ENCODE measurements at regions not wholly inside any gene's neighbourhood (a gene's known extent, or its start where the extent isn't known, plus 50 kb on each side); places are given as distances from the start of the nearest gene placed in this dataset.
"Not testable (repeated sequence)": the region's sequence is repeated elsewhere in the genome, so short reads cannot be mapped to it uniquely, and the experiment has no call there.

DNA sequence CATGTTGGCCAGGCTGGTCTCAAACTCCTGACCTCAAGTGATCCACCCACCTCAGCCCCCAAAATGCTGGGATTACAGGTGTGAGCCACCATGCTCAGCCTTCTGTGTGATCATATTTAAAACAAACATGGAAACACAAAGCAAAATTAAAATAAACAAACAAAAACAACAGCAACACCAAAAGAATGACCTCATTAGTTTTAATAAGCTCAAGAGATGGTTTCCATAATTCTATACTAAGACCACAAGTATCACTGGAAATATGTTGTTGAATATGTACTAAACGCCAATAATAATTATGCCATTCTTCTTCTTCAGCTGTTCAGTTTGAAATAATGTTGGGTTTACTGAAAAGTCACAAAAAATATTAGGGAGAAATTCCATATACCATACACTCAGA lies 526.4 kb downstream of the LRRIQ3 start:
- ATAC-seq (no peak), DNase-seq (no peak)
- no peak overlapping the region for H3K4me3 Mint-ChIP-seq
- no peaks in the 10 kb centered on the region for H3K4me1 Mint-ChIP-seq
- H3K27ac Mint-ChIP-seq = no peak overlapping the region
- H3K27me3 Mint-ChIP-seq = no peaks in the 10 kb centered on the region
- no peaks in the 10 kb centered on the region for H3K9me3 Mint-ChIP-seq

DNA sequence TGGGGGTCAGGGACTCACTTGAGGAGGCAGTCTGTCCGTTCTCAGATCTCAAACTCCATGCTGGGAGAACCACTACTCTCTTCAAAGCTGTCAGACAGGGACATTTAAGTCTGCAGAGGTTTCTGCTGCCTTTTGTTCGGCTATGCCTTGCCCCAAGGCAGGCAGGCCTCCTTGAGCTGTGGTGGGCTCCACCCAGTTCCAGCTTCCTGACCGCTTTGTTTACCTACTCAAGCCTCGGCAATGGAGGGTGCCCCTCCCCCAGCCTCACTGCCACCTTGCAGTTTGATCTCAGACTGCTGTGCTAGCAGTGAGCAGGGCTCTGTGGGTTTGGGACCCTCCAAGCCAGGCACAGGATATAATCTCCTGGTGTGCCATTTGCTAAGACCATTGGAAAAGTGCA lies 530.0 kb downstream of the LRRIQ3 start:
- ATAC-seq, H3K27ac Mint-ChIP-seq, H3K4me3 Mint-ChIP-seq, H3K9me3 Mint-ChIP-seq, H3K27me3 Mint-ChIP-seq, DNase-seq, H3K4me1 Mint-ChIP-seq: not testable (repeated sequence)

DNA sequence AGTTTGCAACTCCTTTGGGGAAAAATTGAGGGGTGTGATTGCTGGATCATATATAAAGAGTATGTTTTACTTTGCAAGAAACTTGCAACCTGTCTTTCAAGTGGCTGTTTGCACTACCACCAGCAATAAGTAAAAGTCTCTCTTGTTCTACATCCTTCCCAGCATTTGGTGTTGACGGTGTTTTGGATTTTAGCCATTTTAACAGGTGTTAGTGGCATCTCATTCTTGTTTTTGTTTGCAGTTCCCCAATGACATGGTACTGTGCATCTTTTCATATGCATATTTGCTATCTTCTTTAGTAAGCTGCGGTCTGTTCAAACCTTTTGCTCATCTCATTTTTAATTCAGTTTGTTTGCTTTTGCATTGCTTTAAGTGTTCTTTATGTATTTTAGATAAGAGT lies 535.5 kb downstream of the LRRIQ3 start:
- H3K27ac Mint-ChIP-seq = no peak overlapping the region
- H3K4me1 Mint-ChIP-seq = no peaks in the 10 kb centered on the region
- DNase-seq = no peak
- H3K4me3 Mint-ChIP-seq = no peak overlapping the region
- H3K27me3 Mint-ChIP-seq = no peaks in the 10 kb centered on the region
- ATAC-seq = no peak
- H3K9me3 Mint-ChIP-seq = peaks cover 0 to 15% of the 10 kb centered on the region in 2 donors

DNA sequence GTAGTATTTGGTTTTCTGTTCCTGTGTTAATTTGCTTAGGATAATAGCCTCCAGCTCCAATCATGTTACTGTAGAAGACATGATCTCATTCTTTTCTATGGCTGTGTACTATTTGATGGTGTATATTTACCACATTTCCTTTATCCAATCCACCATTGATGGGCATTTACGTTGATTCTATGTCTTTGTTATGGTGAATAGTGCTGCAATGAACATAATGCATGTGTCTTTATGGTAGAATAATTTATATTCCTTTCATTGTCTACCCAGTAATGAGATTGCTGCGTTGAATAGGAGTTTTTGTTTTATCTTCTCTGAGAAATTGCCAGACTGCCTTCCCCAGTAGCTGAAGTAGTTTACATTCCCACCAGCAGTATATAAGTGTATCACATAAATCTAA lies 538.8 kb downstream of the LRRIQ3 start:
- DNase-seq (no peak), ATAC-seq (no peak)
- H3K27ac Mint-ChIP-seq = no peak overlapping the region
- H3K9me3 Mint-ChIP-seq = peaks cover 0 to 11% of the 10 kb centered on the region in 2 donors
- H3K27me3 Mint-ChIP-seq = no peaks in the 10 kb centered on the region
- H3K4me3 Mint-ChIP-seq = no peak overlapping the region
- H3K4me1 Mint-ChIP-seq = no peaks in the 10 kb centered on the region

DNA sequence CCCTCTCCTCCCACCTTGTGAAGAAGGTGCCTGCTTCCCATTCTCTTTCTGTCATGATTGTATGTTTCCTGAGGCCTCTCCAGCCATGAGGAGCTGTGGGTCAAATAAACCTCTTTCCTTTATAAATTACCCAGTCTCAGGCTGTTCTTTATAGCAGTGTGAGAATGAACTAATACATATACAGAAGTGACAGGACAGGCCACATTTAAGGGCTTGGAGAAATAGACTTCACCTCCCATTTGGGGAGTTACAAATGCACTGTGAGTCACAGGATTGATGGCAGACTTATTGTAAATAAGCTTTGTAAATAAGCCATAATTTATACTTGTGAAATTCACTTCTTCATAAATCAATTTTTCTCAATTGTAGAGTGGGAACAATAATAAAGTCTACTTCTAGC lies 543.3 kb downstream of the LRRIQ3 start:
- Mint-ChIP-seq H3K4me3 (no peak overlapping the region), H3K9me3 (peaks cover 0 to 5% of the 10 kb centered on the region in 2 donors), H3K4me1 (no peaks in the 10 kb centered on the region), H3K27me3 (no peaks in the 10 kb centered on the region), H3K27ac (no peak overlapping the region)
- no peak for ATAC-seq
- DNase-seq = no peak

DNA sequence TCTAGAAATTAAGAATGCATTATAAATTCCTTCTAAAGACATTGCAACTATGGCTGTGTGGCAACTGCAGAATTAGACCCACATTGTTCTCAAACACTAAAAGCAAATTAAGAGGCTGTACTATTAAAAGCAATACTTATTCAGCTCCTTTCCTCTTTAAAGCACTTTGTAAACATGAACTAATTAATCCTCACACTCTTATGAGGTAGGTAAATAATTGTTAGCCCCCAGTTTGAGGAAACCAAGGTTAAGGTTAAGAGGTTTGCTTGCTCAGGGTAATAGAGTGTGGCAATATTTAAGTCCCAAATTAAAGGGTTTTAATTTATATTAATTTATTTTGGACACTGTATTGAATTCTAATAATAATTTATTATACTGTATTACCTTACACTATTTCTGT lies 553.8 kb downstream of the LRRIQ3 start:
- no peaks in the 10 kb centered on the region for H3K4me1 Mint-ChIP-seq
- no peak for ATAC-seq
- no peaks in the 10 kb centered on the region for H3K27me3 Mint-ChIP-seq

DNA sequence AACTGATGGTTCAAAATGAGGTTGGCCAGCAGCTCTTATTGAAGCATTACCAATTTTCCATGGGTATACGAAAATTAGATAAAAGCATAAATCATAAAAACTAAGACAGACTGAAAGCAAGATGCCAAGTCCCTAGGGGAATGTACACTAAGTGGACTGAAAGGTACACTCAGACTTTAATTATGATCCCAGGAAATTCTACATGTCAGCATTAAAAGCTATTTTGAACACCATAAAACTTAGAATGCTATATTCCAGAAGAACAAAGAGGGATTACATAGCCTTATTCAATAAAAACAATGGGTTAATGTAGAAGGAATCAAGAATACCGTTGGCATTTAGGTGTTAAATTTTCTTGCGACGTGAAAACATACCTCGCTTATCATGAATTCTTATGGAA lies 558.5 kb downstream of the LRRIQ3 start:
- Mint-ChIP-seq H3K27ac (no peak overlapping the region), H3K4me3 (no peak overlapping the region), H3K27me3 (no peaks in the 10 kb centered on the region), H3K4me1 (no peaks in the 10 kb centered on the region), H3K9me3 (peaks cover 0 to 6% of the 10 kb centered on the region in 2 donors)
- no peak for DNase-seq
- no peak for ATAC-seq

More for the DNA sequence above, 553.8 kb downstream of the LRRIQ3 start:
- H3K4me3 Mint-ChIP-seq = no peak overlapping the region
- no peaks in the 10 kb centered on the region for H3K9me3 Mint-ChIP-seq
- no peak overlapping the region for H3K27ac Mint-ChIP-seq
- no peak for DNase-seq

DNA sequence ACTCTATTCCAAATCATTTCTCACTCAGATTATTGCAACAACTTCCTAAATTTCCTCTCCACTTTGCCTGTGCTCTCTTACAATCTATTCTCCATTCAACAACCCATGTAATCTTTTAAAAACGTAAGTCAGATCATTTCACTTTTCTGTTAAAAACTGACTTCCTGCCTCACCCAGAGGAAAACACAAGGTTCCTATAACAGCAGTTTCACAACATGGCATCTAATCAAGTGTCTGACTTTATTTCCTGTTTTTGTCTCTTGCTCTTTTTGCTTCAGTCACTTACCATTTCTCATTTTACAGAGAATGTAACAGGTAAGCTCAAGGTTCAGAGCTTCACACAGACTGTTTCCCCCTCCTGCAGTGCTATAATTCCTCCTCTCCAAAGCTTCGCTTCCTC lies 560.7 kb downstream of the LRRIQ3 start:
- Mint-ChIP-seq H3K27ac (no peak overlapping the region), H3K27me3 (no peaks in the 10 kb centered on the region), H3K9me3 (peaks cover 0 to 6% of the 10 kb centered on the region in 2 donors), H3K4me1 (no peaks in the 10 kb centered on the region), H3K4me3 (no peak overlapping the region)
- DNase-seq (no peak), ATAC-seq (no peak)

DNA sequence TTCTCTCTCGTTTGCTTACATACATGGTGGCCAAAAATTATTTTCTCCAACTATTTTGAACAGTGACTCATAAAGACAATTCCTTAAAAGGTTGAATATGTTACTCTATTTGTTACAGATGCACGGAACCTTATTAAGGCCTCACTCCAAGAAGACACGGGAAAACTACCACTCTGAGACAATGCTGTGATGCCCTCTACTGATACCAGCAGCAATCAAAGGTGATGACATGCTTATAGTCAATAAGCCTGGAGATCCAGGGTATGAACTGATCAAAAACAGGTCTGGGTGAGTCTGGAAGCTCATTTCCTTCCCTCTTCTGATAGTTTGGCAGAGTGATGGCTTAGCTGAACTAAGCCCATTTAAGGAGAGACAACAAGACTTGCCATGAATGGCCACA lies 563.0 kb downstream of the LRRIQ3 start:
- H3K4me3 Mint-ChIP-seq = no peak overlapping the region
- no peaks in the 10 kb centered on the region for H3K4me1 Mint-ChIP-seq
- ATAC-seq (no peak), DNase-seq (no peak)
- no peak overlapping the region for H3K27ac Mint-ChIP-seq
- no peaks in the 10 kb centered on the region for H3K27me3 Mint-ChIP-seq
- peaks cover 0 to 6% of the 10 kb centered on the region in 2 donors for H3K9me3 Mint-ChIP-seq

DNA sequence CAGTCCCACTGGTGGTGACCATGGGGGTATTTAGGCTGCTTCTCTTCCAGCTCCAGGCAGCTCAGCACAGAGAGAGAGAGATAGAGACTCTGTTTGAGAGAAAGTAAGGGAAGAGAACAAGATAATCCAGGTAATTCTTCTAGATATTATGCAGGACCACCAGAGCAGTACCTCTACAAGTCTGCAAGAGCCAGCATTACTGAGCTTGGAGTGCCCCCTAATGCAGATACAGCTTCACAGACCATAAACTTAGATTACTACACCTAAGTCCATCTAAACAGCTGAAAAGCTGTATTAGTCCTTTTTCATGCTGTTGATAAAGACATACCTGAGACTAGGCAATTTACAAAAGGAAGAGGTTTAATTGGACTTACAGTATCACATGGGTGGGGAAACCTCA lies 570.3 kb downstream of the LRRIQ3 start:
- Mint-ChIP-seq H3K4me3 (no peak overlapping the region), H3K4me1 (no peaks in the 10 kb centered on the region), H3K9me3 (peaks cover 0 to 15% of the 10 kb centered on the region in 2 donors), H3K27me3 (no peaks in the 10 kb centered on the region), H3K27ac (no peak overlapping the region)
- DNase-seq = no peak
- ATAC-seq = no peak

DNA sequence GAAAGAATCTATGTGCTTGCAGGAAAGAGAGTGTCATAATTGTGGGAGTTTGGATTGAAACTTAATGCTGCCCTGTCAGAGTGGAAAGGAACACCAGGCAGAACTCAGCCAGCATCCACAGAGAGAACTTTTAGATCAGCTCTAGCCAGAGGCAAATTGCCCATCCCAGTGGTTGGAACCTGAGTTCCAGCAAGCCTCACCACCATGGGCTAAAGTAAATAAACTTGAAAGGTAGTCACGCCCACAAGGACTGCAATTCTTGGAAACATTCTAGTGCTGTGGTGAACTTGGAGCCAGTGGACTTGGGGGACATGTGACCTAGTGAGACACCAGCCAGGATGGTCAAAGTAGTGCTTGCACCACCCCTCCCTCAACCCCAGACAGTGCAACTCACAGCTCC lies 571.6 kb downstream of the LRRIQ3 start:
- no peak for ATAC-seq
- Mint-ChIP-seq H3K4me3 (no peak overlapping the region), H3K9me3 (peaks cover 0 to 15% of the 10 kb centered on the region in 2 donors), H3K27ac (no peak overlapping the region), H3K4me1 (no peaks in the 10 kb centered on the region), H3K27me3 (no peaks in the 10 kb centered on the region)
- DNase-seq = no peak

DNA sequence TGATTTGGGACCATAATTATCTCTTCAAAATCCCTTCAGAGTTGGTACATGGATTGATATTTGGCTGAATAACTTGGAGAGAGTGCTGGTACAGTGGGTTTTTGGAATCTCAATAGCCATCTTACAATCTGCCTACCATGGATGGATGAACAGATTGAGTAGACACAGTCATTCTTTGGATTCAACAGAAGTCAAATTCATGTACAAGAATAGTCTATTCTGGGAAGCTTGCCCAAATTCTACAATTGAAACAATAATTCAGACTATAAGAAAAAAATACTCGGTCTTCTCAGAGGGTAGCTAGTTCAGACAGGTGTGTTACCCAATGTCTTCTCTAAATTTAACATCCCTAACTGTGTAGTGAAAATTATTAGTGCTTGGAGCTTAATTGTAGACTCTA lies 574.0 kb downstream of the LRRIQ3 start:
- H3K4me1 Mint-ChIP-seq = no peaks in the 10 kb centered on the region
- H3K9me3 Mint-ChIP-seq = peaks cover 0 to 15% of the 10 kb centered on the region in 2 donors
- no peak for DNase-seq
- no peak for ATAC-seq
- no peaks in the 10 kb centered on the region for H3K27me3 Mint-ChIP-seq
- no peak overlapping the region for H3K27ac Mint-ChIP-seq
- no peak overlapping the region for H3K4me3 Mint-ChIP-seq

DNA sequence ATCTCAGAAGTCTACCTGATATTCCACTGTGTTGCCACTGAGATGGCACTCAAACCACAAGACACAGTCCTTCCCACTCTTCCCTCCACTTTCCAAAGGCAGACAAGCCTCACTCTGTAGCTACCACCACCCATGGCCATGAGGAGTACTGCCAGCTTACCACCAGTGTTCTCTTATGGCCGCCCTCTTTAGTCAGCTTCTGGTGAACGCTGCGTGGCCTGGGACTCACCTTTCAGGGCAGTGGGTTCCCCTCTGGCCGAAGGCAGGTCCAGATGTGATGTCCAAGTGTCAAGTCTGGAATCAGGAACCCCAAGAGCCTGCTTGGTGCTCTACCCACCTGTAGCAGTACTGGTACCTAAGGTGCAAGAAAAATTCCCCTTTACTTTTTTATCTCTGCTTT lies 580.8 kb downstream of the LRRIQ3 start:
- H3K9me3 Mint-ChIP-seq = peaks cover 0 to 8% of the 10 kb centered on the region in 2 donors
- no peak overlapping the region for H3K27ac Mint-ChIP-seq

DNA sequence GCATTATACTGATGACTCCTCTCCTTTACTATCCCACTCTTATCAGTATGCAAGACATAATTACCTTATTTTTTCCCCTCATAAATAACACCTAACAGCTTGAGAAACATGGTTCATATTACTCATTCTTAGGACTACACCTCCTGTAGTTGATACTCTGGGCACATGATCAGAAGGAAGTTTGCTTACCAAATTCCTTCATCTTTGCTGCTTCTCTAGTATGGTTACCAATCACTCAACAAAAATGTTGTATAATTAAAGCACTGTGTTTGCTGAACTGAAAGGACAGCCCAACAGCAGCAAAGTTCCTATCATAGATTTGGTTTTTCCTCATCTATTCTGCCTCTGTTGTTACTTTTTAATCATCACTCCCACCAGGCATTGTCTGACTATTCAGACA lies 586.3 kb downstream of the LRRIQ3 start:
- Mint-ChIP-seq H3K27ac (no peak overlapping the region), H3K4me1 (no peaks in the 10 kb centered on the region), H3K4me3 (no peak overlapping the region), H3K9me3 (no peaks in the 10 kb centered on the region), H3K27me3 (no peaks in the 10 kb centered on the region)
- ATAC-seq (no peak), DNase-seq (no peak)

More for the DNA sequence above, 580.8 kb downstream of the LRRIQ3 start:
- H3K4me3 Mint-ChIP-seq = no peak overlapping the region
- DNase-seq = no peak
- ATAC-seq = no peak
- H3K27me3 Mint-ChIP-seq = no peaks in the 10 kb centered on the region
- H3K4me1 Mint-ChIP-seq = no peaks in the 10 kb centered on the region

DNA sequence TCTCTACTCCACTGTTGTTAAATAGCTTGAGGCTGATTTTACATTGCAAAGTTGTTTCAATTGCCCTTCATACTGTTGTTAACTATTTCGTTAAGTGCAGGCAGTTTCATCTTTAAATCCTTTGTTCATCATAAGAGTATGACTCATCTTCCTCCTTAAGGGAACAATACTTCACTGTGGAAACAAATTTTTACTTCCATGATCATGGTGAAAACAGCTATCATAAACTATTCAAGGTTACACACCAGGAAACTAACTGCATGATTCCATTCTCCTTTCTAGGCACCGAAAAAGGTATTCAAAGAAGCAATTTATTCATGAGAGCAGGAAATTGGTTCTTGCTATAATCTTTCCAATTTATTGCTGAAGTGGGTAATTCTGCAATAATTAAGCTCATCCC lies 593.2 kb downstream of the LRRIQ3 start:
- Mint-ChIP-seq H3K27me3 (no peaks in the 10 kb centered on the region), H3K4me3 (no peak overlapping the region), H3K27ac (no peak overlapping the region), H3K4me1 (no peaks in the 10 kb centered on the region), H3K9me3 (peaks cover 8 to 24% of the 10 kb centered on the region in 2 donors)
- no peak for DNase-seq
- ATAC-seq = no peak

DNA sequence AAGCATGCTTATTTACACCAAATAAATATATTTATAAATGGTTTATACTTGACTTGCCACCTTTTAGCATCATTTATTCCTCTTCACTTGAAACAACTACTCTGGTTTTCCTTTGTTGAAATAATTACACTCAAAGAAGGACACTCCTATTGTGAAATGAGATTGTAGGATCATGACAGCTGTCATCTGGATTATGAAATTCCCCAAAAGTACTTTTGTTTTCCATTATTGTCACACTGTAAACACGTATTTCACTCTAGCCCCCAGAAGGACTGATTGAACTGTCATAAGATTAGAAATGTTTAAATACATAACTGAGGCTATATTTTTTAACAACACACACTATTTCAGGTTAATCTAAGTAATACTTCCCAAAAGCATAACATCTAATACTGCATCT lies 593.8 kb downstream of the LRRIQ3 start:
- H3K27me3 Mint-ChIP-seq = no peaks in the 10 kb centered on the region
- DNase-seq = no peak
- no peak for ATAC-seq

DNA sequence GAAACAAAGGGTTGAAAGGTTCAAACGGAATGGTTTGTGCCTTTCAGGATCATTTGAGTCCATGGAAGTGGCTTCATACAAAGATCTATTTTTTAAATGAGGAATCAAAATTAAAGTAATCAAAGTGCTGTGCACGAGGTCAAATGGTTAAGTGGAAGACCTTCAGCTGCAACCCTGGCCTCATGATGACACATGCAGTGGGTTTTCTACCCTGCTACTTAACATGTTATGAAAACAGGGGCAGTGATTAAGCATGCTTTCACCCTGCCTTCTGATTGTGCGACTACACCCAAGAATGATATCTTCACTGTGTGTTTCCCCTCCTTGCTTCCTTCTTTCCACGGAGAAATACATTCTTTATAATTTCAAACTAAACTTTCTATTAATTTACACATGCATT lies 604.2 kb downstream of the LRRIQ3 start:
- DNase-seq (no peak), ATAC-seq (no peak)
- Mint-ChIP-seq H3K27ac (no peak overlapping the region), H3K27me3 (no peaks in the 10 kb centered on the region), H3K4me1 (no peaks in the 10 kb centered on the region), H3K4me3 (no peak overlapping the region), H3K9me3 (peaks cover 6 to 7% of the 10 kb centered on the region in 2 donors)

More for the DNA sequence above, 593.8 kb downstream of the LRRIQ3 start:
- Mint-ChIP-seq H3K27ac (no peak overlapping the region), H3K4me3 (no peak overlapping the region), H3K9me3 (peaks cover 8 to 24% of the 10 kb centered on the region in 2 donors), H3K4me1 (no peaks in the 10 kb centered on the region)

All from stimulated activated naive CD8-positive, alpha-beta T cell treated with anti-CD3 and anti-CD28 coated beads, Interleukin-15, amount 100 ng/mL, for 72 hours (primary cell).